ENCODE measurements at regions not wholly inside any gene's neighbourhood (a gene's known extent, or its start where the extent isn't known, plus 50 kb on each side); places are given as distances from the start of the nearest gene placed in this dataset.
A peak's percentile ranks its signal among the peaks of the same experiment; 100 is the strongest.

GRCh38 chr3:46127503-46127902, 80.6 kb downstream of the CCR1 start:
- H3K4me2 ChIP-seq (ENCODE audit: low read length), result peak overlapping the region; percentile 12
- DNase-seq (peak; percentile 93), ATAC-seq (peak; percentile 100)
- CTCF ChIA-PET, result interaction anchor here (0.6 kb wide), 1 partner anchor 25 kb away, joined by 4 read pairs; no protein-coding TSS in a partner anchor
- no peaks in the 10 kb centered on the region for H3K36me3 ChIP-seq (ENCODE audit: low read depth, low read length)
- H3K79me2 ChIP-seq (ENCODE audit: low read length), result no peaks in the 10 kb centered on the region
- H3K9me3 ChIP-seq (ENCODE audit: low read length), result no peaks in the 10 kb centered on the region
- peak overlapping the region; percentile 48 for H3K27ac ChIP-seq (ENCODE audit: low read length)
- peaks cover 6% of the 10 kb centered on the region for H3F3A ChIP-seq (ENCODE audit: low read length, unreplicated experiment)
- H2AFZ ChIP-seq (ENCODE audit: low read length), result no peak overlapping the region
- no peaks in the 10 kb centered on the region for H3K27me3 ChIP-seq (ENCODE audit: low read length)
- H4K20me1 ChIP-seq (ENCODE audit: low read length), result no peaks in the 10 kb centered on the region
- no peak for TF ChIP-seq CTCF (conservative IDR thresholded peaks at IDR 0.05; ENCODE audit: low read depth, low read length)
- no peak for TF ChIP-seq EZH2 (IDR thresholded peaks at IDR 0.05; ENCODE audit: low read length, unreplicated experiment)
- TF ChIP-seq EZH2phosphoT487 (IDR thresholded peaks at IDR 0.05; ENCODE audit: borderline replicate concordance, low read length), result no peak
- POLR2A ChIA-PET (ENCODE audit: unreplicated experiment), result no interaction called here
- H3K4me1 ChIP-seq (ENCODE audit: insufficient read depth, low read length), result peaks cover 29% of the 10 kb centered on the region
- H3K9me2 ChIP-seq (replicated peaks; ENCODE audit: low read length), result no peaks in the 10 kb centered on the region
- no peak overlapping the region for H3K9ac ChIP-seq (ENCODE audit: low read length)
- no peak overlapping the region for H3K4me3 ChIP-seq (ENCODE audit: low read length)
- intact Hi-C loops (cut with micrococcal nuclease), result no loop called here
- no TSS peak for BruUV-seq (replicated peaks)

- Histone ChIP-seq H3K27ac (ENCODE audit: low read length) (no peak overlapping the region), H4K20me1 (ENCODE audit: low read length) (no peaks in the 10 kb centered on the region), H3K36me3 (ENCODE audit: low read depth, low read length) (no peaks in the 10 kb centered on the region), H3F3A (ENCODE audit: low read length, unreplicated experiment) (peaks cover 6% of the 10 kb centered on the region), H3K9me2 (replicated peaks; ENCODE audit: low read length) (no peaks in the 10 kb centered on the region), H3K9ac (ENCODE audit: low read length) (no peak overlapping the region), H3K79me2 (ENCODE audit: low read length) (no peaks in the 10 kb centered on the region), H3K9me3 (ENCODE audit: low read length) (no peaks in the 10 kb centered on the region), H3K4me1 (ENCODE audit: insufficient read depth, low read length) (peaks cover 29% of the 10 kb centered on the region), H3K4me3 (ENCODE audit: low read length) (no peak overlapping the region), H2AFZ (ENCODE audit: low read length) (no peak overlapping the region), H3K4me2 (ENCODE audit: low read length) (no peak overlapping the region), H3K27me3 (ENCODE audit: low read length) (no peaks in the 10 kb centered on the region)
- no peak for ATAC-seq
- ChIA-PET CTCF (no interaction called here), POLR2A (ENCODE audit: unreplicated experiment) (no interaction called here)
- no TSS peak for BruUV-seq (replicated peaks)
- no peak for DNase-seq
- intact Hi-C loops (cut with micrococcal nuclease), result no loop called here
- TF ChIP-seq EZH2 (IDR thresholded peaks at IDR 0.05; ENCODE audit: low read length, unreplicated experiment), result no peak
Measured at GRCh38 chr3:46124216-46125177, 83.6 kb downstream of the CCR1 start.

- Histone ChIP-seq H3F3A (ENCODE audit: low read length, unreplicated experiment) (peaks cover 6% of the 10 kb centered on the region), H3K36me3 (ENCODE audit: low read depth, low read length) (no peaks in the 10 kb centered on the region), H2AFZ (ENCODE audit: low read length) (no peak overlapping the region), H3K4me3 (ENCODE audit: low read length) (no peak overlapping the region), H3K4me2 (ENCODE audit: low read length) (no peak overlapping the region), H3K9ac (ENCODE audit: low read length) (no peak overlapping the region), H3K9me3 (ENCODE audit: low read length) (no peaks in the 10 kb centered on the region), H3K9me2 (replicated peaks; ENCODE audit: low read length) (no peaks in the 10 kb centered on the region), H3K79me2 (ENCODE audit: low read length) (no peaks in the 10 kb centered on the region), H4K20me1 (ENCODE audit: low read length) (no peaks in the 10 kb centered on the region), H3K27me3 (ENCODE audit: low read length) (no peaks in the 10 kb centered on the region), H3K27ac (ENCODE audit: low read length) (no peak overlapping the region), H3K4me1 (ENCODE audit: insufficient read depth, low read length) (peaks cover 29% of the 10 kb centered on the region)
- intact Hi-C loops (cut with micrococcal nuclease), result no loop called here
- ChIA-PET POLR2A (ENCODE audit: unreplicated experiment) (no interaction called here), CTCF (no interaction called here)
- DNase-seq (no peak), ATAC-seq (no peak)
- TF ChIP-seq CTCF (conservative IDR thresholded peaks at IDR 0.05; ENCODE audit: low read depth, low read length), result no peak
- no peak for TF ChIP-seq EZH2phosphoT487 (IDR thresholded peaks at IDR 0.05; ENCODE audit: borderline replicate concordance, low read length)
- TF ChIP-seq EZH2 (IDR thresholded peaks at IDR 0.05; ENCODE audit: low read length, unreplicated experiment), result no peak
- BruUV-seq (replicated peaks), result no TSS peak
Measured at GRCh38 chr3:46123646-46124045, 84.5 kb downstream of the CCR1 start.
